Effector memory CD4-positive, alpha-beta T cell (primary cell): ENCODE measurements at regions not wholly inside any gene's neighbourhood (a gene's known extent, or its start where the extent isn't known, plus 50 kb on each side); places are given as distances from the start of the nearest gene placed in this dataset.

Experiments used
- DNase-seq, 3 donors: peaks; one replicate each; pipeline ENCODE4 v3.0.0-alpha.2; 2020
- H3K27ac ChIP-seq: 2 replicates; pipeline ENCODE4 v1.7.0; 2013; ENCODE audit warnings: mild to moderate bottlenecking, low read length, moderate library complexity; ENCODE audit not compliant: insufficient read depth, poor library complexity, severe bottlenecking
- H3K27me3 ChIP-seq: replicated peaks from 2 replicates; pipeline ENCODE4 v1.7.0; 2013; ENCODE audit warnings: mild to moderate bottlenecking, low read length; ENCODE audit not compliant: insufficient read depth, control insufficient read depth, poor library complexity, severe bottlenecking
- H3K36me3 ChIP-seq: 2 replicates; pipeline ENCODE4 v1.7.0; 2013; ENCODE audit warnings: mild to moderate bottlenecking, low read length, moderate library complexity; ENCODE audit not compliant: control insufficient read depth, insufficient read depth
- H3K4me1 ChIP-seq: 2 replicates; pipeline ENCODE4 v1.7.0; 2013; ENCODE audit warnings: low read length, mild to moderate bottlenecking; ENCODE audit not compliant: control insufficient read depth, insufficient read depth, poor library complexity, severe bottlenecking
- H3K4me3 ChIP-seq: 2 replicates; pipeline ENCODE4 v1.7.0; 2013; ENCODE audit warnings: low read length, low read depth, mild to moderate bottlenecking; ENCODE audit not compliant: insufficient read depth, poor library complexity, severe bottlenecking
- H3K9me3 ChIP-seq: 2 replicates; pipeline ENCODE4 v1.7.0; 2013; ENCODE audit warnings: mild to moderate bottlenecking, low read length, moderate library complexity; ENCODE audit not compliant: control insufficient read depth

DNA sequence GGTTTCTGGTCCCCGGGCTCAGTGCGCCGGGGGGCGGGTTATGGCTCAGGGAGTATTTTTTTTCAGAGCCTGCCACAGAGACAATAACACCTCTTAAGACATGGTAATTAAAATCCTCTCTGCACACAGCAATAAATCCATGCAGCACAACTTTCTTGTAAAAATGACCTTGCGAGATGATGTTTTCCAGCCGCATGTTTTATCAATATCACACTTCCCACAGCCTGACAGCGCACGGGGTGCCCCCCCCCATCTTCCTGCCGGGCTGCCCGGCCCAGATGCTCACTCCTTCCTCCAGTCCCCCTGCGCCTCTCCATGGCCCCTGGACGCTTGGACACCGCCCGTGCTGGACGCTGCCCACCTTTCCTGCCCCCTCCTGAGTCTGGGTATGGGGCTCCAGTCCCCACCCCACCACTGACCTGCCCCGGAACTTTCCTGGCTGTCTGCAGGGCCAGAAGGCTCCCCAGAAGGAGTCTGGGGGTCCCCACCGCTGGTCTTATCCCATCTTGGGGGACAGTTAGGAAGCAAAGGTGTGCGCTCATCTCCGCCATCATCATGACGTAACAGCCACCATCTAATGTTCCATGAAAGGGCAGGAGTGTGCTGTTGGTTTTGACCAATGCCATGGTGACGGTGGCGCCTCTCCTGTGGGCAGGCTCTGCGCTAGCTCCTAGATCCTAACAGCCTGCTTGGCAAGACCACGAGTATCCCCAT is 182.9 kb downstream of the KIF26A start:
- Histone ChIP-seq H3K9me3 (no peaks in the 10 kb centered on the region), H3K4me3 (no peak overlapping the region), H3K27me3 (no peaks in the 10 kb centered on the region), H3K4me1 (no peaks in the 10 kb centered on the region), H3K36me3 (no peaks in the 10 kb centered on the region), H3K27ac (no peak overlapping the region)
- DNase-seq: no peak

DNA sequence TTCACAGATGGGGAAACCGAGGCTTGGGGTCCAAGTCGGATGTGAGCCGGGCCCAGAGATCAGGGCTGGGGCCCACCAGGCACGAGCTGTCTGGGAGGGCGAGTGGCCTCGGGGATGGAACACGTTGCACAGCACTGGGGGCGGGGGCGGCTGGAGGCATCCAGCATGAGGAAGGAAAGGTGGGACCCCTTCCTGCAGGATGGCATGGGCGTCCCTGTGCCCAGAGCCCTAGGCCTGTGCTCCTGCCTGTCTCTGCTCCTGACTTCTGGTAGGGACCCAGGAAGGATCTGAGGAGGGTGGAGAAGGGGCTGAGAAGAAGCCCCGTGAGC is 183.4 kb downstream of the KIF26A start:
- H3K4me3 ChIP-seq: no peak overlapping the region
- H3K4me1 ChIP-seq: no peaks in the 10 kb centered on the region
- DNase-seq: no peak
- H3K36me3 ChIP-seq: no peaks in the 10 kb centered on the region
- no peaks in the 10 kb centered on the region for H3K9me3 ChIP-seq
- no peak overlapping the region for H3K27ac ChIP-seq
- no peaks in the 10 kb centered on the region for H3K27me3 ChIP-seq

DNA sequence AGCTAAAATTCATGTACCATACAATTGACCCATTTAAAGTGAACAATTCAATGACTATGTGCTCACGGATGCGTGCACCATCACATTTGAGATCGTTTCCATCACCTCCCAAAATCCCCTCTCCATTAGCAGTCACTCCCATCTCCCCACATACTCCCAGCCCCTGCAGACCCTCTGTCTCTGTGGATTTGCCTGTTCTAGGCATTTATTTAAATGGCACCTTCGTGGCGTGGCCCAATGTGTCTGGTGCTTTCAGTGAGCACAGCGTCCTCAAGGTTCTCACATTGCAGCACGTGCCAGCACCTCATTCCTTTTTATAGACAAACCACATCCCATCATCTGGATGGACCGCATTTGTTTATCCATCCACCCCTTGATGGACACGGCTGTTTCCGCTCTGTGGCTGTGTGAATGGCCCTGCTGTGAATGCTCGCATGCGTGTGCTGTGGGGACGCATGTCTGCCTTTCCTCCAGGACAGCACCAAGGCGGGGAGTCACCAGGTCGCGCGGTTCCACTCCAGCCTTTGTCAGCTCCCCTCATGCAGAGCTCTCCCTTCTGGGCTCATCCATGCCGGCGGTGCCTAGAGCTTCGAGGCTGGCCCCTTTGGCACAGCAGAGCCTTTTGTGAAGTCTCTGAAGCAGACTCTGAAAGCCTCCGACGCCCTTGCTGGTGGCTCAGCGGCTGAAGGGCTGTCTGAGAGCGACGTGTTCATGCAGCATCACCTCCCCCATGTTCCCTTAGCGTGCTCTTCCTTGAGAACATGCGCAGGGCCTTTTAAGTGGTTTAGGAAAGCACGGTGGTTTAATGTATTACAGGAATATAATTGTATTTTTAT is 184.4 kb downstream of the KIF26A start:
- Histone ChIP-seq H3K4me1 (no peaks in the 10 kb centered on the region), H3K27me3 (no peaks in the 10 kb centered on the region), H3K27ac (no peak overlapping the region), H3K36me3 (no peaks in the 10 kb centered on the region), H3K4me3 (no peak overlapping the region), H3K9me3 (no peaks in the 10 kb centered on the region)
- DNase-seq: no peak

DNA sequence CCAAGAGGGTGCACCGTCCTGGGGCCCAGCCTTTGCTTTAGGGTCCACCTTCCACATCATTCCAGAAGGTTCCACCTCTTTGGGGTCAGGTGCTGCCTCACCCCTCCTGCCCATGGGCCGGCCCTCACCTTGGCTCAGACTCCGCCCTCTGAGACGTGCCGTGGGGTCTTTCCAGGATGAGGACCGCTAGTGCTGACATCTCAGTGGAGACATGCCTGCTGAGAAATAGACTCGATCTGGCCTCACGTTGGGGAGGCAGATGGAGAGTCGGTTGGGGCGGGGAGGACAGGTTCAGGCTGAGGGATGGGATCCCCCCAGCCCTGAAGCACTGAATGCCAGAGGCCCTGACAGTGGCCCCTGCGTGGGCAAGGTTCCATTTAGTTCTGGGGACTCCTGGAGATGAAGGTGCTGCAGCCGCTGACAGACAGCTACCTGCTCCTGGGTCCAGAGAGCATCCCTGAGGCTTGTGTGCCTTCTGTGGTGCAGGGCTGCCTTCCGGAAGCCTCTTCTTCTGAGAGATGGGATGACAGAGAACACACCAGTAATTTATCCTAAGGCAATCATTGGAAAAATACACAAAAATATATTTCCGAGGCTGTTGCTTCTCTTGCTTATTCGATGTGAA is 185.3 kb downstream of the KIF26A start:
- Histone ChIP-seq H3K27me3 (no peaks in the 10 kb centered on the region), H3K27ac (no peak overlapping the region), H3K9me3 (no peaks in the 10 kb centered on the region), H3K4me3 (no peak overlapping the region), H3K36me3 (no peaks in the 10 kb centered on the region), H3K4me1 (no peaks in the 10 kb centered on the region)
- no peak for DNase-seq

DNA sequence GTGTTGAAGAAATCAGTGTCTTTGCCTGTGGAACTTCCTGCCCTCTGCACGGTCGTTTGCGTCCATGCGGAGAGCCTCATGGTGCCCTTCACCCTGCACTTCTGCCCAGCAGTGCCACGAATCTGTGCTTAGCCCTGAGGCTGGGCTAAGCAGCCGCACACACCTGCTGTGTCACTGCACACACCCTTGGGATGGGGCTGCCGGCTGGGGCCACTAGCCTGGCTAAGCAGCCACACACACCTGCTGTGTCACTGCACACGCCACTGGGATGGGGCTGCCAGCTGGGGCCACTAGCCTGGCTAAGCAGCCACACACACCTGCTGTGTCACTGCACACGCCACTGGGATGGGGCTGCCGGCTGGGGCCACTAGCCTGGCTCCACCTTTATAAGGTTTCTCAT is 188.5 kb downstream of the KIF26A start:
- Histone ChIP-seq H3K4me3 (no peak overlapping the region), H3K36me3 (no peaks in the 10 kb centered on the region), H3K27ac (no peak overlapping the region), H3K9me3 (peaks cover 3% of the 10 kb centered on the region), H3K27me3 (no peaks in the 10 kb centered on the region), H3K4me1 (no peaks in the 10 kb centered on the region)
- DNase-seq: no peak

GRCh38 chr14:104328607-104329006 is 190.2 kb downstream of the KIF26A start:
- Histone ChIP-seq H3K4me3 (no peak overlapping the region), H3K27me3 (no peaks in the 10 kb centered on the region), H3K36me3 (no peaks in the 10 kb centered on the region), H3K9me3 (peaks cover 3% of the 10 kb centered on the region), H3K27ac (no peak overlapping the region), H3K4me1 (no peaks in the 10 kb centered on the region)
- DNase-seq: no peak

- no peak for DNase-seq
- Histone ChIP-seq H3K36me3 (no peaks in the 10 kb centered on the region), H3K27ac (no peak overlapping the region), H3K9me3 (peaks cover 3% of the 10 kb centered on the region), H3K27me3 (no peaks in the 10 kb centered on the region), H3K4me1 (no peaks in the 10 kb centered on the region), H3K4me3 (no peak overlapping the region)
Measured at GRCh38 chr14:104329793-104330192, 191.4 kb downstream of the KIF26A start.

- Histone ChIP-seq H3K4me3 (no peak overlapping the region), H3K36me3 (no peaks in the 10 kb centered on the region), H3K27ac (no peak overlapping the region), H3K27me3 (no peaks in the 10 kb centered on the region), H3K4me1 (no peaks in the 10 kb centered on the region), H3K9me3 (peaks cover 3% of the 10 kb centered on the region)
- no peak for DNase-seq
Measured at GRCh38 chr14:104331871-104332605, 193.7 kb downstream of the KIF26A start.

- no peaks in the 10 kb centered on the region for H3K36me3 ChIP-seq
- no peak overlapping the region for H3K4me3 ChIP-seq
- DNase-seq: no peak
- peaks cover 3% of the 10 kb centered on the region for H3K9me3 ChIP-seq
- H3K27me3 ChIP-seq: no peaks in the 10 kb centered on the region
- H3K4me1 ChIP-seq: no peaks in the 10 kb centered on the region
- H3K27ac ChIP-seq: no peak overlapping the region
Measured at GRCh38 chr14:104332634-104333270, 194.4 kb downstream of the KIF26A start.
